Right ventricle myocardium inferior (tissue), 1 donor: ENCODE measurements at regions not wholly inside any gene's neighbourhood (a gene's known extent, or its start where the extent isn't known, plus 50 kb on each side); places are given as distances from the start of the nearest gene placed in this dataset.
"Not testable (repeated sequence)": the region's sequence is repeated elsewhere in the genome, so short reads cannot be mapped to it uniquely, and the experiment has no call there.

Source experiments
- ATAC-seq: fragments of 200-7000 bp; cut with Tn5 transposase; one replicate; pipeline ENCODE4 v1.9.1; 2020; ENCODE audit warnings: mild to moderate bottlenecking, moderate library complexity
- DNase-seq: peaks from one replicate; pipeline ENCODE4 v3.0.0; 2021; ENCODE audit errors: missing footprints
- intact Hi-C: fragments of 100-400 bp; cut with DNase I; formaldehyde crosslinking; loops from one replicate; pipeline ENCODE4 v1.11.0; 2022
- donor health status: DM: no; HTN: yes; CAD: no; lungs with severe emphysema.

GRCh38 chr2:67777836-67778429 lies 284.9 kb downstream of the C1D start:
- intact Hi-C loops: no loop called here
- no peak for DNase-seq
- no peak for ATAC-seq

- ATAC-seq, intact Hi-C loops: not testable (repeated sequence)
- peak; percentile 37 for DNase-seq
Measured at GRCh38 chr2:67780841-67781240, 282.0 kb downstream of the C1D start.

GRCh38 chr2:67782443-67782842 lies 280.4 kb downstream of the C1D start:
- no peak for DNase-seq
- ATAC-seq: peak; percentile 69
- intact Hi-C loops: no loop called here

- no peak for DNase-seq
- ATAC-seq: no peak
- intact Hi-C loops: no loop called here
Measured at GRCh38 chr2:67783026-67783425, 279.8 kb downstream of the C1D start.

- DNase-seq (no peak), ATAC-seq (no peak)
- intact Hi-C loops: no loop called here
Measured at GRCh38 chr2:67790622-67791021, 272.2 kb downstream of the C1D start.

GRCh38 chr2:67792191-67792590 lies 270.6 kb downstream of the C1D start:
- DNase-seq: no peak
- intact Hi-C loops: no loop called here
- no peak for ATAC-seq

GRCh38 chr2:67792681-67793091 lies 270.1 kb downstream of the C1D start:
- intact Hi-C loops: no loop called here
- ATAC-seq (no peak), DNase-seq (no peak)

GRCh38 chr2:67797801-67798540 lies 264.8 kb downstream of the C1D start:
- DNase-seq (no peak), ATAC-seq (no peak)
- intact Hi-C loops: no loop called here

GRCh38 chr2:67798541-67799160 lies 264.2 kb downstream of the C1D start:
- ATAC-seq (no peak), DNase-seq (no peak)
- intact Hi-C loops: no loop called here

- no peak for DNase-seq
- intact Hi-C loops: no loop called here
- ATAC-seq: no peak
Measured at GRCh38 chr2:67799886-67800285, 262.9 kb downstream of the C1D start.

- no peak for DNase-seq
- intact Hi-C loops: no loop called here
- no peak for ATAC-seq
Measured at GRCh38 chr2:67802291-67802690, 260.5 kb downstream of the C1D start.

- DNase-seq (no peak), ATAC-seq (no peak)
- intact Hi-C loops: no loop called here
Measured at GRCh38 chr2:67802824-67803223, 260.0 kb downstream of the C1D start.

GRCh38 chr2:67806816-67807215 lies 256.0 kb downstream of the C1D start:
- intact Hi-C loops: no loop called here
- DNase-seq: no peak
- ATAC-seq: no peak

- ATAC-seq: no peak
- no peak for DNase-seq
- intact Hi-C loops: no loop called here
Measured at GRCh38 chr2:67808112-67808511, 254.7 kb downstream of the C1D start.

- DNase-seq (no peak), ATAC-seq (no peak)
- intact Hi-C loops: no loop called here
Measured at GRCh38 chr2:67812682-67813081, 250.1 kb downstream of the C1D start.

- intact Hi-C loops: no loop called here
- no peak for ATAC-seq
Measured at GRCh38 chr2:67823726-67824125, 239.1 kb downstream of the C1D start.

GRCh38 chr2:67824186-67824585 lies 238.6 kb downstream of the C1D start:
- ATAC-seq: no peak
- no peak for DNase-seq
- intact Hi-C loops: no loop called here

More at GRCh38 chr2:67823726-67824125, 239.1 kb downstream of the C1D start:
- no peak for DNase-seq

GRCh38 chr2:67825476-67825875 lies 237.3 kb downstream of the C1D start:
- ATAC-seq (no peak), DNase-seq (no peak)
- intact Hi-C loops: no loop called here

GRCh38 chr2:67828066-67828465 lies 234.7 kb downstream of the C1D start:
- intact Hi-C loops: no loop called here
- ATAC-seq (no peak), DNase-seq (no peak)

- ATAC-seq (no peak), DNase-seq (no peak)
- intact Hi-C loops: no loop called here
Measured at GRCh38 chr2:67829470-67829869, 233.3 kb downstream of the C1D start.
